ENCODE measurements at regions not wholly inside any gene's neighbourhood (a gene's known extent, or its start where the extent isn't known, plus 50 kb on each side); places are given as distances from the start of the nearest gene placed in this dataset.

- TF ChIP-seq, protein P1, sequence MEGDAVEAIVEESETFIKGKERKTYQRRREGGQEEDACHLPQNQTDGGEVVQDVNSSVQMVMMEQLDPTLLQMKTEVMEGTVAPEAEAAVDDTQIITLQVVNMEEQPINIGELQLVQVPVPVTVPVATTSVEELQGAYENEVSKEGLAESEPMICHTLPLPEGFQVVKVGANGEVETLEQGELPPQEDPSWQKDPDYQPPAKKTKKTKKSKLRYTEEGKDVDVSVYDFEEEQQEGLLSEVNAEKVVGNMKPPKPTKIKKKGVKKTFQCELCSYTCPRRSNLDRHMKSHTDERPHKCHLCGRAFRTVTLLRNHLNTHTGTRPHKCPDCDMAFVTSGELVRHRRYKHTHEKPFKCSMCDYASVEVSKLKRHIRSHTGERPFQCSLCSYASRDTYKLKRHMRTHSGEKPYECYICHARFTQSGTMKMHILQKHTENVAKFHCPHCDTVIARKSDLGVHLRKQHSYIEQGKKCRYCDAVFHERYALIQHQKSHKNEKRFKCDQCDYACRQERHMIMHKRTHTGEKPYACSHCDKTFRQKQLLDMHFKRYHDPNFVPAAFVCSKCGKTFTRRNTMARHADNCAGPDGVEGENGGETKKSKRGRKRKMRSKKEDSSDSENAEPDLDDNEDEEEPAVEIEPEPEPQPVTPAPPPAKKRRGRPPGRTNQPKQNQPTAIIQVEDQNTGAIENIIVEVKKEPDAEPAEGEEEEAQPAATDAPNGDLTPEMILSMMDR (IDR thresholded peaks at IDR 0.05; ENCODE audit: borderline replicate concordance, extremely low read depth, low read length, poor library complexity, severe bottlenecking): no peak
- no peak for TF ChIP-seq EZH2 (IDR thresholded peaks at IDR 0.05; ENCODE audit: borderline replicate concordance, low read depth, low read length, severe bottlenecking)
These were observed 65.2 kb upstream of the PODXL start for GRCh38 chr7:131621652-131622051.
